HepG2 (cell line): ENCODE measurements at regions not wholly inside any gene's neighbourhood (a gene's known extent, or its start where the extent isn't known, plus 50 kb on each side); places are given as distances from the start of the nearest gene placed in this dataset.
A peak's percentile ranks its signal among the peaks of the same experiment; 100 is the strongest.

Experiments
- ATF2 ChIP-seq: sonication (generic); formaldehyde crosslinking; IDR thresholded peaks from 2 replicates; pipeline ENCODE4 v1.4.0; 2020; ENCODE audit warnings: missing genetic modification reagents
- BATF2 ChIP-seq: sonication (generic); formaldehyde crosslinking; IDR thresholded peaks from 2 replicates; pipeline ENCODE4 v1.8.0; 2022; ENCODE audit warnings: mild to moderate bottlenecking, missing genetic modification reagents, moderate library complexity
- BHLHE40 ChIP-seq: IDR thresholded peaks from 2 replicates; pipeline ENCODE4 v1.6.1; 2011; ENCODE audit warnings: low read length, improper control_type of control experiment
- CBX5 ChIP-seq: sonication (generic); formaldehyde crosslinking; IDR thresholded peaks from 2 replicates; pipeline ENCODE4 v1.4.0; 2020; ENCODE audit warnings: missing genetic modification reagents, borderline replicate concordance
- CSRNP1 ChIP-seq: sonication (generic); formaldehyde crosslinking; IDR thresholded peaks from 2 replicates; pipeline ENCODE4 v1.8.1; 2023; ENCODE audit warnings: mild to moderate bottlenecking, missing genetic modification reagents
- E2F1 ChIP-seq: sonication (generic); formaldehyde crosslinking; IDR thresholded peaks from 2 replicates; pipeline ENCODE4 v1.5.0; 2020; ENCODE audit warnings: missing genetic modification reagents
- ELF3 ChIP-seq: IDR thresholded peaks from 2 replicates; pipeline ENCODE4 v1.6.1; 2016; ENCODE audit warnings: missing genetic modification reagents, missing compliant biosample characterization
- ETV5 ChIP-seq: IDR thresholded peaks from 2 replicates; pipeline ENCODE4 v1.6.1; 2018; ENCODE audit warnings: missing biosample characterization, missing genetic modification reagents, inconsistent platforms, borderline replicate concordance
- FOSL2 ChIP-seq: sonication (generic); formaldehyde crosslinking; IDR thresholded peaks from 2 replicates; pipeline ENCODE4 v1.4.0; 2020; ENCODE audit warnings: missing genetic modification reagents
- GFI1 ChIP-seq: sonication (generic); formaldehyde crosslinking; IDR thresholded peaks from 2 replicates; pipeline ENCODE4 v1.5.0; 2020; ENCODE audit warnings: missing genetic modification reagents, mild to moderate bottlenecking, borderline replicate concordance
- NFATC3 ChIP-seq: sonication (generic); formaldehyde crosslinking; IDR thresholded peaks from 2 replicates; pipeline ENCODE4 v1.5.1; 2020; ENCODE audit warnings: mild to moderate bottlenecking, missing genetic modification reagents
- NR2C2 ChIP-seq: sonication (generic); formaldehyde crosslinking; IDR thresholded peaks from 2 replicates; pipeline ENCODE4 v1.4.0; 2020; ENCODE audit warnings: missing genetic modification reagents, mild to moderate bottlenecking, moderate library complexity, borderline replicate concordance
- STAT6 ChIP-seq: sonication (generic); formaldehyde crosslinking; IDR thresholded peaks from 2 replicates; pipeline ENCODE4 v1.4.0; 2020; ENCODE audit warnings: missing genetic modification reagents, mild to moderate bottlenecking, borderline replicate concordance
- ZBTB43 ChIP-seq: sonication (generic); formaldehyde crosslinking; conservative IDR thresholded peaks from 2 replicates; pipeline ENCODE4 v1.4.0; 2020; ENCODE audit warnings: missing genetic modification reagents
- ZMAT3 ChIP-seq: sonication (generic); formaldehyde crosslinking; conservative IDR thresholded peaks from 2 replicates; pipeline ENCODE4 v1.7.0; 2021; ENCODE audit warnings: missing genetic modification reagents
- ZNF468 ChIP-seq: sonication (generic); formaldehyde crosslinking; IDR thresholded peaks from 2 replicates; pipeline ENCODE4 v1.8.0; 2022; ENCODE audit warnings: mild to moderate bottlenecking, moderate library complexity, missing genetic modification reagents
- ZNF652 ChIP-seq: IDR thresholded peaks from 2 replicates; pipeline ENCODE4 v1.6.1; 2016; ENCODE audit warnings: low read depth, borderline replicate concordance
- ZNF691 ChIP-seq: sonication (generic); formaldehyde crosslinking; IDR thresholded peaks from 2 replicates; pipeline ENCODE4 v1.4.0; 2020; ENCODE audit warnings: missing genetic modification reagents, low read depth, mild to moderate bottlenecking, borderline replicate concordance
- ZNF841 ChIP-seq: sonication (generic); formaldehyde crosslinking; IDR thresholded peaks from 2 replicates; pipeline ENCODE4 v1.8.1; 2023; ENCODE audit warnings: missing genetic modification reagents, borderline replicate concordance

- TF ChIP-seq STAT6 (no peak), NFATC3 (CRISPR knock-in tag) (no peak), FOSL2 (CRISPR knock-in tag) (peak; percentile 59), ZBTB43 (CRISPR knock-in tag) (no peak), GFI1 (CRISPR knock-in tag) (no peak), ETV5 (CRISPR knock-in tag) (peak; percentile 56; the same call in 1 of the 2 replicates), BHLHE40 (0 out of 2 replicates have a peak, but pooled peaks have one; percentile 15), CBX5 (0 out of 2 replicates have a peak, but pooled peaks have one; percentile 28), CSRNP1 (no peak), ZNF841 (no peak), ZNF652 (CRISPR knock-in tag) (no peak), ZMAT3 (CRISPR knock-in tag) (no peak), E2F1 (CRISPR knock-in tag) (no peak), ATF2 (CRISPR knock-in tag) (peak; percentile 90), ELF3 (CRISPR knock-in tag) (peak; percentile 65), ZNF468 (CRISPR knock-in tag) (no peak), BATF2 (no peak), ZNF691 (CRISPR knock-in tag) (no peak), NR2C2 (CRISPR knock-in tag) (peak; percentile 56; the same call in 1 of the 2 replicates)
Observed at GRCh38 chr15:98528046-98528725, 120.2 kb upstream of the IGF1R start (continued).
